Loucy (cell line): ENCODE measurements at regions not wholly inside any gene's neighbourhood (a gene's known extent, or its start where the extent isn't known, plus 50 kb on each side); places are given as distances from the start of the nearest gene placed in this dataset.

Experiments used
- H2AFZ ChIP-seq: fragments of 200-600 bp; sonication (generic); 2 replicates; pipeline ENCODE4 v1.6.0; 2016; ENCODE audit warnings: antibody characterized with exemption, mild to moderate bottlenecking, low read length, moderate library complexity
- H3F3A ChIP-seq: fragments of 200-600 bp; 2 replicates; pipeline ENCODE4 v1.6.0; 2016; ENCODE audit warnings: antibody characterized with exemption, low read depth, mild to moderate bottlenecking
- H3K27me3 ChIP-seq: fragments of 200-600 bp; sonication (generic); 2 replicates; pipeline ENCODE4 v1.6.1; 2014; ENCODE audit warnings: low read length, mild to moderate bottlenecking; ENCODE audit not compliant: insufficient read depth, poor library complexity, severe bottlenecking
- H3K36me3 ChIP-seq: fragments of 200-600 bp; sonication (generic); 2 replicates; pipeline ENCODE4 v1.6.1; 2016; ENCODE audit warnings: low read length; ENCODE audit not compliant: insufficient read depth
- H3K4me1 ChIP-seq: fragments of 200-600 bp; sonication (generic); 2 replicates; pipeline ENCODE4 v1.5.1; 2014; ENCODE audit warnings: low read length, mild to moderate bottlenecking; ENCODE audit not compliant: insufficient read depth, poor library complexity, severe bottlenecking
- H3K4me2 ChIP-seq: fragments of 200-600 bp; sonication (generic); 2 replicates; pipeline ENCODE4 v1.6.0; 2014; ENCODE audit warnings: antibody characterized with exemption, low read length, low read depth, mild to moderate bottlenecking; ENCODE audit not compliant: poor library complexity, severe bottlenecking
- H3K4me3 ChIP-seq: fragments of 200-600 bp; sonication (generic); 2 replicates; pipeline ENCODE4 v1.5.1; 2014; ENCODE audit warnings: low read length, mild to moderate bottlenecking, mixed read lengths; ENCODE audit not compliant: poor library complexity, severe bottlenecking
- H3K79me2 ChIP-seq: fragments of 200-600 bp; sonication (generic); 2 replicates; pipeline ENCODE4 v1.6.1; 2014; ENCODE audit warnings: low read length; ENCODE audit not compliant: insufficient read depth
- H3K9ac ChIP-seq: fragments of 200-600 bp; sonication (generic); 2 replicates; pipeline ENCODE4 v1.6.0; 2014; ENCODE audit warnings: mild to moderate bottlenecking, low read depth, low read length, moderate library complexity; ENCODE audit not compliant: poor library complexity, severe bottlenecking
- H3K9me2 ChIP-seq: fragments of 200-600 bp; sonication (generic); replicated peaks from 2 replicates; pipeline ENCODE4 v1.6.1; 2016; ENCODE audit warnings: low read depth, low read length, mixed read lengths
- H3K9me3 ChIP-seq: fragments of 200-600 bp; sonication (generic); 2 replicates; pipeline ENCODE4 v1.6.1; 2014; ENCODE audit warnings: mild to moderate bottlenecking, antibody characterized with exemption, low read length, low read depth; ENCODE audit not compliant: insufficient read depth
- H4K20me1 ChIP-seq: fragments of 200-600 bp; sonication (generic); 2 replicates; pipeline ENCODE4 v1.6.0; 2014; ENCODE audit warnings: antibody characterized with exemption, low read length, mild to moderate bottlenecking; ENCODE audit not compliant: insufficient read depth, poor library complexity, severe bottlenecking
- EZH2phosphoT487 ChIP-seq: fragments of 200-600 bp; IDR thresholded peaks from 2 replicates; pipeline ENCODE4 v1.6.1; 2018; ENCODE audit warnings: antibody characterized with exemption, mild to moderate bottlenecking, moderate library complexity, borderline replicate concordance
- TF ChIP-seq, protein P1 (sequence below): fragments of 200-600 bp; sonication (generic); conservative IDR thresholded peaks from 2 replicates; pipeline ENCODE4 v1.5.1; 2014; ENCODE audit warnings: mild to moderate bottlenecking, antibody characterized with exemption, low read length

DNA sequence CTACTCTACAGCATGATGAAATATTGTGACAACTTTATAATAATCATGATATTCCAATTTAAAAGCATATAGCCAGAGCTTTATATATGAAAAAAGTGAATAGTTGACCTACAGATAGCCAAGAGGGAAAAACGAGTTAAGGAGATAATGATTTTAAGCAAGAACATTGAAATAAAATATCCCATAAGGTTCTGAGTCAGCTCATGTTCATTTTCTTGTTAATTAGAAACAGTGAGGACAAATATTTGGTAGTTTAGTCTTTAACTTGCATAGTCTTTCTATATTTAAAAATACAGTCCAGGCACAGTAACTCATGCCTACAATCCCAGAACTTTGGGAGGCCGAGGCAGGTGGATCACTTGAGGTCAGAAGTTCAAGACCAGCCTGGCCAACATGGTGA is 55.8 kb upstream of the CDH6 start:
- no peak overlapping the region for H3K9ac ChIP-seq
- H2AFZ ChIP-seq: no peak overlapping the region
- H3K79me2 ChIP-seq: no peaks in the 10 kb centered on the region
- no peaks in the 10 kb centered on the region for H3K27me3 ChIP-seq
- no peaks in the 10 kb centered on the region for H3F3A ChIP-seq
- TF ChIP-seq, protein P1, sequence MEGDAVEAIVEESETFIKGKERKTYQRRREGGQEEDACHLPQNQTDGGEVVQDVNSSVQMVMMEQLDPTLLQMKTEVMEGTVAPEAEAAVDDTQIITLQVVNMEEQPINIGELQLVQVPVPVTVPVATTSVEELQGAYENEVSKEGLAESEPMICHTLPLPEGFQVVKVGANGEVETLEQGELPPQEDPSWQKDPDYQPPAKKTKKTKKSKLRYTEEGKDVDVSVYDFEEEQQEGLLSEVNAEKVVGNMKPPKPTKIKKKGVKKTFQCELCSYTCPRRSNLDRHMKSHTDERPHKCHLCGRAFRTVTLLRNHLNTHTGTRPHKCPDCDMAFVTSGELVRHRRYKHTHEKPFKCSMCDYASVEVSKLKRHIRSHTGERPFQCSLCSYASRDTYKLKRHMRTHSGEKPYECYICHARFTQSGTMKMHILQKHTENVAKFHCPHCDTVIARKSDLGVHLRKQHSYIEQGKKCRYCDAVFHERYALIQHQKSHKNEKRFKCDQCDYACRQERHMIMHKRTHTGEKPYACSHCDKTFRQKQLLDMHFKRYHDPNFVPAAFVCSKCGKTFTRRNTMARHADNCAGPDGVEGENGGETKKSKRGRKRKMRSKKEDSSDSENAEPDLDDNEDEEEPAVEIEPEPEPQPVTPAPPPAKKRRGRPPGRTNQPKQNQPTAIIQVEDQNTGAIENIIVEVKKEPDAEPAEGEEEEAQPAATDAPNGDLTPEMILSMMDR: no peak
- TF ChIP-seq EZH2phosphoT487: no peak
- H3K4me1 ChIP-seq: no peaks in the 10 kb centered on the region
- no peaks in the 10 kb centered on the region for H3K9me3 ChIP-seq
- H3K9me2 ChIP-seq: no peaks in the 10 kb centered on the region
- H3K4me3 ChIP-seq: no peak overlapping the region
- no peak overlapping the region for H3K4me2 ChIP-seq
- no peaks in the 10 kb centered on the region for H3K36me3 ChIP-seq
- H4K20me1 ChIP-seq: no peaks in the 10 kb centered on the region

DNA sequence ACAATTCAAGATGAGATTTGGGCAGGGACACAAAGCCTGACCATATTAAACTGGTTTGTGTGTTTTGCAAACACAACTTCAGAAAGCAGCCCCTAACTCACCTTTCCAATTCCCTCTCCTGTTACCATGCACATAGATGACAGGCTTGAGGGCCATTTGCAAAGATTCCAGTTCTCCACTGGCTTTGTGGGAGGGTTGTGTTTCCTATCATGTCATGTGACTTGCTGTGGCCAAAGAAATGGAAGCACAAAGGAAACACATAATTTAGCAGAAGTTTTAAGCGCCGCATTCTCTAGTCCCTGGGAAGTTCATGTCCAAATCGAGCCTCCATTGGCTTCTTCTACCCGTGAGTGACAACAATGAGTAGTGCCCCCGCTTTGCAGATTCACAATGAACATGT is 57.9 kb upstream of the CDH6 start:
- Histone ChIP-seq H3K9me3 (no peaks in the 10 kb centered on the region), H3K4me2 (no peak overlapping the region), H3K9ac (no peak overlapping the region), H3K79me2 (no peaks in the 10 kb centered on the region), H2AFZ (no peak overlapping the region), H3K9me2 (no peaks in the 10 kb centered on the region), H3F3A (no peaks in the 10 kb centered on the region), H3K36me3 (no peaks in the 10 kb centered on the region), H3K4me1 (no peaks in the 10 kb centered on the region), H4K20me1 (no peaks in the 10 kb centered on the region), H3K4me3 (no peak overlapping the region), H3K27me3 (no peaks in the 10 kb centered on the region)
- no peak for TF ChIP-seq EZH2phosphoT487
- TF ChIP-seq, protein P1: no peak

DNA sequence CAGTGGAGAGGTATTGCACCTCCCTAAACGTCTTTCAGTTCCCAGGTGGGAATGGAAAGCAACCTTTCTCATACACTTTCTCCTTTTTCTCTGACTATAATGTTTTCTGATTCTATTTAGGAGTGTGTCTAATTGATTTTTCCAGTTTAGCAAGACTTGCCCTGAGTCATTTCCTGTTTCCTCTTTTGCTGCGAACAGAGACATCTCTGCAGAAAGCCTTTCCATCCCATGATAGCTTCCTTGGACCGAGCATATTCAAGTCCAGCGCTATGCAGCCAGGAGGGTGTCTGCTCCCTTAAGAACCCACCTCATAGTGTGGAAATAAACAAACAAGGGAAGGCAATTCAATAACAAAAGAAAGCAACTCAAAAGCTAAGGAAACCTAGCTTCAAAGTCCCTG is 60.0 kb upstream of the CDH6 start:
- Histone ChIP-seq H3K79me2 (no peaks in the 10 kb centered on the region), H3K4me3 (no peak overlapping the region), H4K20me1 (no peaks in the 10 kb centered on the region), H2AFZ (no peak overlapping the region), H3K36me3 (no peaks in the 10 kb centered on the region), H3F3A (no peaks in the 10 kb centered on the region), H3K4me1 (no peaks in the 10 kb centered on the region), H3K9me3 (no peaks in the 10 kb centered on the region), H3K4me2 (no peak overlapping the region), H3K27me3 (no peaks in the 10 kb centered on the region), H3K9ac (no peak overlapping the region), H3K9me2 (no peaks in the 10 kb centered on the region)
- no peak for TF ChIP-seq EZH2phosphoT487
- TF ChIP-seq, protein P1: no peak
